ENCODE measurements at regions not wholly inside any gene's neighbourhood (a gene's known extent, or its start where the extent isn't known, plus 50 kb on each side); places are given as distances from the start of the nearest gene placed in this dataset.
A peak's percentile ranks its signal among the peaks of the same experiment; 100 is the strongest.

GRCh38 chr2:172339371-172340010, 87.9 kb upstream of the ITGA6 start:
- Histone ChIP-seq H3K36me3 (no peaks in the 10 kb centered on the region), H3K4me1 (ENCODE audit: control insufficient read depth in 1 of 2, insufficient read depth in 1 of 2, low read depth in 1 of 2, low read length in 1 of 2) (peaks cover 7% of the 10 kb centered on the region in 2 experiments), H3K27ac (no peak overlapping the region), H3K4me3 (ENCODE audit: low read depth in 1 of 2, low read length in 1 of 2) (no peak overlapping the region), H3K27me3 (no peaks in the 10 kb centered on the region), H3K9me3 (no peaks in the 10 kb centered on the region)
- no peak for TF ChIP-seq CTCF (IDR thresholded peaks at IDR 0.05)

- no peak overlapping the region for H3K27ac ChIP-seq
- H3K36me3 ChIP-seq = no peaks in the 10 kb centered on the region
- H3K4me3 ChIP-seq (ENCODE audit: low read depth in 1 of 2, low read length in 1 of 2) = peak overlapping the region in 1 of 2 experiments; percentile 28
- TF ChIP-seq CTCF (IDR thresholded peaks at IDR 0.05) = no peak
- H3K9me3 ChIP-seq = no peaks in the 10 kb centered on the region
- peaks cover 7% of the 10 kb centered on the region in 2 experiments for H3K4me1 ChIP-seq (ENCODE audit: control insufficient read depth in 1 of 2, insufficient read depth in 1 of 2, low read depth in 1 of 2, low read length in 1 of 2)
- no peaks in the 10 kb centered on the region for H3K27me3 ChIP-seq
These were observed 87.0 kb upstream of the ITGA6 start for GRCh38 chr2:172340394-172340793.

GRCh38 chr2:172342078-172342477, 85.3 kb upstream of the ITGA6 start:
- no peak for TF ChIP-seq CTCF (IDR thresholded peaks at IDR 0.05)
- H3K4me1 ChIP-seq (ENCODE audit: control insufficient read depth in 1 of 2, insufficient read depth in 1 of 2, low read depth in 1 of 2, low read length in 1 of 2) = peaks cover 7% of the 10 kb centered on the region in 2 experiments
- no peaks in the 10 kb centered on the region for H3K27me3 ChIP-seq
- no peaks in the 10 kb centered on the region for H3K36me3 ChIP-seq
- H3K9me3 ChIP-seq = no peaks in the 10 kb centered on the region
- no peak overlapping the region for H3K4me3 ChIP-seq (ENCODE audit: low read depth in 1 of 2, low read length in 1 of 2)
- no peak overlapping the region for H3K27ac ChIP-seq

- Histone ChIP-seq H3K4me1 (ENCODE audit: control insufficient read depth in 1 of 2, insufficient read depth in 1 of 2, low read depth in 1 of 2, low read length in 1 of 2) (peaks cover 7% of the 10 kb centered on the region in 2 experiments), H3K36me3 (no peaks in the 10 kb centered on the region), H3K4me3 (ENCODE audit: low read depth in 1 of 2, low read length in 1 of 2) (no peak overlapping the region), H3K9me3 (no peaks in the 10 kb centered on the region), H3K27me3 (no peaks in the 10 kb centered on the region), H3K27ac (no peak overlapping the region)
- no peak for TF ChIP-seq CTCF (IDR thresholded peaks at IDR 0.05)
These were observed 84.8 kb upstream of the ITGA6 start for GRCh38 chr2:172342611-172343010.

- Histone ChIP-seq H3K9me3 (no peaks in the 10 kb centered on the region), H3K27ac (no peak overlapping the region), H3K4me3 (ENCODE audit: low read depth in 1 of 2, low read length in 1 of 2) (no peak overlapping the region), H3K27me3 (no peaks in the 10 kb centered on the region), H3K4me1 (ENCODE audit: control insufficient read depth in 1 of 2, insufficient read depth in 1 of 2, low read depth in 1 of 2, low read length in 1 of 2) (peaks cover 7% of the 10 kb centered on the region in 2 experiments), H3K36me3 (no peaks in the 10 kb centered on the region)
- TF ChIP-seq CTCF (IDR thresholded peaks at IDR 0.05) = no peak
These were observed 83.2 kb upstream of the ITGA6 start for GRCh38 chr2:172344159-172344558.

Measured in neutrophil (primary cell).